ENCODE measurements at regions not wholly inside any gene's neighbourhood (a gene's known extent, or its start where the extent isn't known, plus 50 kb on each side); places are given as distances from the start of the nearest gene placed in this dataset.

GRCh38 chr15:98025237-98025636 is 64.7 kb downstream of the ARRDC4 start:
- DNase-seq, result no peak

GRCh38 chr15:98034731-98035130 is 74.2 kb downstream of the ARRDC4 start:
- DNase-seq, result no peak

- DNase-seq, result no peak
Observed at GRCh38 chr15:98035134-98035533, 74.6 kb downstream of the ARRDC4 start.

- no peak for DNase-seq
Observed at GRCh38 chr15:98035577-98036010, 75.1 kb downstream of the ARRDC4 start.

- no peak for DNase-seq
Observed at GRCh38 chr15:98039596-98039995, 79.1 kb downstream of the ARRDC4 start.

GRCh38 chr15:98040146-98040545 is 79.6 kb downstream of the ARRDC4 start:
- DNase-seq, result no peak

GRCh38 chr15:98043160-98044014 is 82.9 kb downstream of the ARRDC4 start:
- DNase-seq, result no peak

GRCh38 chr15:98051734-98052133 is 91.2 kb downstream of the ARRDC4 start:
- DNase-seq, result no peak

GRCh38 chr15:98057453-98057852 is 97.0 kb downstream of the ARRDC4 start:
- no peak for DNase-seq

GRCh38 chr15:98062869-98063268 is 102.4 kb downstream of the ARRDC4 start:
- no peak for DNase-seq

- no peak for DNase-seq
Observed at GRCh38 chr15:98063315-98063714, 102.8 kb downstream of the ARRDC4 start.

GRCh38 chr15:98063871-98064270 is 103.4 kb downstream of the ARRDC4 start:
- no peak for DNase-seq

- DNase-seq, result no peak
Observed at GRCh38 chr15:98067339-98067738, 106.8 kb downstream of the ARRDC4 start.

GRCh38 chr15:98069256-98069655 is 108.8 kb downstream of the ARRDC4 start:
- DNase-seq, result no peak

GRCh38 chr15:98070137-98070536 is 109.6 kb downstream of the ARRDC4 start:
- no peak for DNase-seq

- no peak for DNase-seq
Observed at GRCh38 chr15:98071786-98072185, 111.3 kb downstream of the ARRDC4 start.

- no peak for DNase-seq
Observed at GRCh38 chr15:98075441-98075840, 114.9 kb downstream of the ARRDC4 start.

- DNase-seq, result no peak
Observed at GRCh38 chr15:98076021-98076816, 115.7 kb downstream of the ARRDC4 start.

- DNase-seq, result no peak
Observed at GRCh38 chr15:98077186-98077585, 116.7 kb downstream of the ARRDC4 start.

GRCh38 chr15:98080791-98081190 is 120.3 kb downstream of the ARRDC4 start:
- no peak for DNase-seq

- DNase-seq, result no peak
Observed at GRCh38 chr15:98083203-98083910, 122.9 kb downstream of the ARRDC4 start.

- DNase-seq, result no peak
Observed at GRCh38 chr15:98085003-98085639, 124.6 kb downstream of the ARRDC4 start.
